NT2/D1 (cell line): ENCODE measurements at regions not wholly inside any gene's neighbourhood (a gene's known extent, or its start where the extent isn't known, plus 50 kb on each side); places are given as distances from the start of the nearest gene placed in this dataset.

ENCODE experiments used
- SUZ12 ChIP-seq: IDR thresholded peaks from 2 replicates; pipeline ENCODE4 v1.6.1; 2011; ENCODE audit not compliant: insufficient read length, insufficient read depth; ENCODE audit errors: extremely low read depth
- YY1 ChIP-seq: IDR thresholded peaks from 2 replicates; pipeline ENCODE4 v1.6.1; 2011; ENCODE audit not compliant: insufficient read length, insufficient read depth
- ZNF274 ChIP-seq: IDR thresholded peaks from 2 replicates; pipeline ENCODE4 v1.6.1; 2011; ENCODE audit warnings: mild to moderate bottlenecking, low read depth, low read length

GRCh38 chr2:15715596-15715995 is 123.9 kb downstream of the DDX1 start:
- no peak for TF ChIP-seq ZNF274
- TF ChIP-seq YY1, result no peak
- TF ChIP-seq SUZ12, result no peak
